Dermis blood vessel endothelial cell (primary cell): ENCODE measurements at regions not wholly inside any gene's neighbourhood (a gene's known extent, or its start where the extent isn't known, plus 50 kb on each side); places are given as distances from the start of the nearest gene placed in this dataset.
A peak's percentile ranks its signal among the peaks of the same experiment; 100 is the strongest.
"Not testable (repeated sequence)": the region's sequence is repeated elsewhere in the genome, so short reads cannot be mapped to it uniquely, and the experiment has no call there.

Experiments
- DNase-seq: peaks from one replicate; pipeline ENCODE4 v3.0.0; 2010

DNA sequence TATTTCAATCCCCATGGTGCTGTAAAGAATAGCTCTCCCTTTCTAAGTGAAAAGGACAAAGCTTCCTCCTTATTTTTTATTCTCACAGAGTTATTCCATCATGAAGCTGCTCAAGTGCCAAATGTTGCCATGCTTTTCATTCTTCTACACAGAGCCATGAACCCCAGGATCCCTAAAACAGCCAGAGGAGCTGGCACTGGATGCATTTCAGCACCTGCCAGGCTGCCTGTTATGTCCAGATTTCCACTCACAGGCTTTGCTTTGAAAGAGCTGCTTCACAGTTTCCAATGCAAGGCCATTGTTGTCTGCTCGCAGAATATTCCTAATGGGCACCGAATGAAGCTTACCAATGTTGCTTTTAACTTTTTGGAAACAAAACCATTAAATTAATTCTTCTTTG lies 256.2 kb upstream of the NPSR1 start:
- DNase-seq: no peak

GRCh38 chr7:34406848-34407530 lies 251.0 kb upstream of the NPSR1 start:
- DNase-seq: no peak

- DNase-seq: no peak
Observed at GRCh38 chr7:34407586-34407985, 250.4 kb upstream of the NPSR1 start.

GRCh38 chr7:34417781-34418180 lies 240.2 kb upstream of the NPSR1 start:
- DNase-seq: no peak

DNA sequence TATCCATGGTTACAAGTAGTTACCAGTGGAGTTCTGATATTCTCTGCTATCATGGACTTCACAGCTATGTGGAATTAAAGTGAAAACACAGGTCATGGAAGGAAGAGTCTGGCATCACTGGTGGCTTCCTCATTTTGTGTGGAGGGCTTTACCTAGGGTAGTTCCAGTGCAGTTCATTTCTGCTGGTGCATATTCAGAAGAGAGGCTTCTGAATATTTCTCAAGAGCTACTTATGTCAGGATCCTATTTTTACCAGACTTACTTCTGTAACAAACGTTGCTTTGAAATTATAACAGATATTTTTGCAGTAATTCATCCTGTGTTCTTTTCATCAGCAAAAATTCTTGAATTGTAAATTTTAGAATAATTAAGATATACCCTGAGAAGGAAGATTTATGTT lies 236.5 kb upstream of the NPSR1 start:
- no peak for DNase-seq

- DNase-seq: no peak
Observed at GRCh38 chr7:34425194-34425593, 232.8 kb upstream of the NPSR1 start.

DNA sequence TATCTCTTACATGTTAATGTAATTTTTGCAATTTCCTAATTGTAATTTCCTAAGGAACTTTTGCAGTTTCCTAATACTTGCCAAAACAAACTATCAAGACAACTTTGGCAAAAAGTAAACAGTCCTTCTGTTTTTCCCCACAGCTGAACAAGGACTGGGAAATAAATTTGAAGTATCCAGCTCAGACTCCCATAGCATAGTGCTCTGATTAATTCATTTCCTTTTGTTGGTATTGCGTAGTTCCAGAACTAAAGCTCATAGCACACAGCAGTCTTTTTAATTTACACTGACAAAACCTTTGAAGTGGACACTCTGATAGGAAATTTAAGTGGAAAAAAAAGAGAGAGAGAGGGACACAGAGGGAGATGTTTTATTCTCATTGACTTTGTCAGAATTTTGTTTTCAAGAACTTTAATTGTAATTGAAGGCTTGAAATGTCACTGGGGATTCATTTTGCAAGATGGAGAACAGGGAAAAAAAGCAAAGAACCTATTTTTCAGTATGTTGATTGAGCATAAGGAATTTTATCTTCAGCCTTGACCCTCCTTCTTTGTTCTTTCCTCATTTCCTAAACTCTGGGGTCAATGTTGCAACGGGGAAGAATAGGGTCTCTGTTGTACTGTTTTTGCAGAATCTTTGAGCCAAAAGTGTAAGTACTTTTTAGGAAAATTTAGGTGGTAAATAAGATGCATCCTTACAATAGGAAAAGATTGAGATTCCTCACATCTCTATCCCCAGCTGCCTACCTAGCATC lies 232.2 kb upstream of the NPSR1 start:
- no peak for DNase-seq

DNA sequence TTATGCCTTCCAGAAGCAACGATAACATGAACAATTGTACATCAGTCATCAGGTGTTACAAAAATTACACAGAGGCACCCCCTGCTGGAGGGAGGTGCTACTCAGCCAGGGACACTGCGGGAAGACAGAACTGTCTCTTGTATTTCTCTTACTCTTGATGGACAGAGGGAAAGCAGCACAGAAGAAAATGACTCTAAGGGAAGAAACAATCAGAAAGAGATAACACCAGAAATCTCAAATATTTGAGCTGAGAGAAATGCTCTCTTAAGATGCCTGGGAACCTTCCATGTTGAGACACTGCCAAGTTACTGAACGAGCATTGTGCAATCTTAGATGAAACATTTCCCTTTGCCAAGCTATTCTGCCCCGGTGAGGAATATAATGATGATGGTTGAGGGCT lies 227.6 kb upstream of the NPSR1 start:
- DNase-seq: peak; percentile 2

DNA sequence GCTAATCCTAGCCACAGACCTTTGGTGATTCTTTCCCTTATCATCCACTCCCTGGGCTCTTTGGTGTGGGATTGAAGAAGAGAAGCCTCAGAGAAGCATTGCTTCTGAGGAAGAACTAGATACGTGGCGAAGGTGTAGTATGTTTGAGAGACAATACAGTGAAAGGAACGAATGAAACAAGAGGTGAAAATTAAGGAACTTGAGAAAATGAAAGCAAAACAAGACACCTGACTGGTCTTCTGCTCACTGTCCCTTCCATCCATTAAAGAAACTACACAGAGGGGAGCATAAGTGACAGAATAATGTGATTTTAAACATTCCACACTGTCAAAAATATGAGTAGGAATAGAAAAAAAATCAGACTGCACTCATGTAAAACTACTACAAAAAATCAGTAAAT lies 219.6 kb upstream of the NPSR1 start:
- no peak for DNase-seq

- DNase-seq: no peak
Observed at GRCh38 chr7:34445653-34446052, 212.4 kb upstream of the NPSR1 start.

DNA sequence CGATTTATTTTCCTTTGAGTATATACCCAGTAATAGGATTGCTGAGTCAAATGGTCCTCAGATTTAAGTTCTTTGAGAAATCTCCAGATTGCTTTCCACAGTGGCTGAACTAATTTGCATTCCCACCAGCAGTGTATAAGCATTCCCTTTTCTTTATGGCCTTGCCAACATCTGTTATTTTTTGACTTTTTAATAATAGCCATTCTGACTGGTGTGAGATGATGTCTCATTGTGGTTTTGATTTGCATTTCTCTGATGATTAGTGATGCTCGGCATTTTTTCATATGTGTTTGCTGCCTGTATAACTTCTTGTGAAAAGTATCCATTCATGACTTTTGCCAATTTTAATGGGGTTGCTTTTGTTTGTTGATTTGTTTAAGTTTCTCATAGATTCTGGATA lies 209.5 kb upstream of the NPSR1 start:
- not testable (repeated sequence) for DNase-seq

DNA sequence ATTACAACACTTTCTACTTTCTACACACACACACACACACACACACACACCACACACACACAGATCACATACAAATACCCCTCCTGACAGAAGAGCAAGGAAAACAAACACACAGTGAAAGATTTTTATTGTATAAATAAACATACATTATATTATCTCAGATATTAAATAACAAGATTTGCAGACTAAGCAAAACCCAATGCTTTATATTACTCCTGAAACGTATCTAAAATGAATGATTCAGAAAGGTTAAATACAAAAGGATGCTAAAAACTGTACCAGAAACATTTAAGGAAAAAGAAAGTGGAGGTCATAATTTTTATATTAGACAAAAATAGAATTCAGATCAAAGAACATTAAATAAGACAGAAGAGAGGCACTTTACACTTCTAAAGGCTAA lies 208.3 kb upstream of the NPSR1 start:
- DNase-seq: no peak

DNA sequence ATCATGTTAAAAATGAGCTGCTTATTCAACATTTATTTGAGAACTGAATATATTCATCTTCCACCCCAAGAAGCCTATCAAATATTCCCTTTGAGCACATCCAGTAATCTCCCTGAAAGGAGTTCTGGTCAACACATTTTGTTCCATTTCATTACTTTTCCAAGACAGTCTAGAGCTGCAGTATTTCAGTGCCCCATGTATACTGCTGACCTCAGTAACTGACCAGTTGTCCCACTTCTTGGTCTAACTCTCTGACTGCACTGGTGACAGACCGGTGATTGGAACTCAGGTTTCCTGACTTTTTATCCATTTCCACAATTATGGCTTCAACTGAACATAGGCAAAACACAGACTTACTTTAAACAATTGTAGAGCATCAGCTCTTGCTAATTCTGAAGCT lies 206.8 kb upstream of the NPSR1 start:
- no peak for DNase-seq

- peak; percentile 24 for DNase-seq
Observed at GRCh38 chr7:34451923-34452322, 206.1 kb upstream of the NPSR1 start.

- peak; percentile 43 for DNase-seq
Observed at GRCh38 chr7:34452363-34452762, 205.7 kb upstream of the NPSR1 start.

- peak; percentile 30 for DNase-seq
Observed at GRCh38 chr7:34453150-34453549, 204.9 kb upstream of the NPSR1 start.

GRCh38 chr7:34454381-34454780 lies 203.6 kb upstream of the NPSR1 start:
- no peak for DNase-seq

DNA sequence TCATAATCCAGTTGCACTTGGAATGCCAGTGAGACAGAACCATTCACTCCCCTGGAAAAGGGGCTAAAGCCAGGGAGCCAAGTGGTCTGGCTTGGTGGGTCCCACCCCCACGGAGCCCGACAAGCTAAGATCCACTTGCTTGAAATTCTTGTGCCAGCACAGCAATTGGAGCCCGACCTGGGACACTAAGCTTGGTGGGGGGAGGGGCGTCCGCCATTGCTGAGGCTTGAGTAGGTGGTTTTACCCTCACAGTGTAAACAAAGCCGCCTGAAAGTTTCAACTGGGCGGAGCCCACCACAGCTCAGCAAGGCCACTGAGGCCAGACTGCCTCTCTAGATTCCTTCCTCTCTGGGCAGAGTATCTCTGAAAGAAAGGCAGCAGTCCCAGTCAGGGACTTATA lies 200.7 kb upstream of the NPSR1 start:
- DNase-seq: no peak

GRCh38 chr7:34463830-34464229 lies 194.2 kb upstream of the NPSR1 start:
- DNase-seq: no peak

DNA sequence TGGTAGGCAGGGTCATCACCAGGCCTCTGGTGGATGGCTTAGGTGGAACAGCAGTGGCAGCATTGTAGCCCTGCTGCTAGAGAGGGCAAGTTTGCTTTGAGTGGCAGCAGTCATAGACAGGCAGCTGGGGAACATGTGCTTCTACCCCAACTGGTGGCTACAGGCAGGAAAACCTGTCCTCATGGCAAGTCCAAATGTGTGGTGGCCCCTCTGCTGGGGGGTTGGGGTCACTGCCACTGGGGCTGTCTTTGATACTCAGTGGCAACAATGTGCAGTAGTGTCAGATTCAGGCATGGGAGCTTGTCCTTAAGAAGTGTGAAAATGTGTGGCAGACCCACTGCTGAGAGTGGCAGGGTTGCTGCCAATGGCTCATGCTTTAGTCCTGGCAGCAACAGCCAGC lies 186.2 kb upstream of the NPSR1 start:
- DNase-seq: no peak

- DNase-seq: no peak
Observed at GRCh38 chr7:34486371-34486770, 171.6 kb upstream of the NPSR1 start.

GRCh38 chr7:34487391-34488115 lies 170.5 kb upstream of the NPSR1 start:
- no peak for DNase-seq

DNA sequence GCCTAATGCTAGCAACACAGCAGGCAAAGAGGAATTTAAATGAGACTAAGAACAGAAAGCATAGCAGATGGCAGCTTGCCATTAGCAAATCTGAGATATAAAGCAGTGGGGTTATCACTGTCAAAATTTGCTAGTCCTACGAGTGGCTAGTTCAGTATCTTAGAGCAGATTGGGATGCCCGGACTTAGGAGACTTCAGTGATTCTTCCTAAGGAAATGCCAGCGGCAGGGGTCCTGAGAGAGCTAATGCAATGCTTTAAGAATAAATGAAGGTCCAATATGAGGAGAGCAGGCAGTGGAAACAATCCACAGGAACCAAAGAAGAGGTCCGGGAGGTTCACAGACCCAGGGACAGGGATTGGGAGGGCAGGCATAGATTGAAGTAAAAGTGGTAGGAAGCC lies 169.3 kb upstream of the NPSR1 start:
- no peak for DNase-seq

GRCh38 chr7:34491899-34492298 lies 166.1 kb upstream of the NPSR1 start:
- DNase-seq: no peak
